HepG2 (cell line): ENCODE measurements at regions not wholly inside any gene's neighbourhood (a gene's known extent, or its start where the extent isn't known, plus 50 kb on each side); places are given as distances from the start of the nearest gene placed in this dataset.
A peak's percentile ranks its signal among the peaks of the same experiment; 100 is the strongest.

Experiments used
- EP300 ChIP-seq, 3 experiments: sonication (generic) in 1 of 3; formaldehyde crosslinking in 1 of 3; IDR thresholded peaks; 2 replicates each; pipeline versions ENCODE4 v1.5.1 to v1.6.1; 2011 to 2020; ENCODE audit warnings: low read depth in 2 of 3, low read length in 2 of 3, borderline replicate concordance in 1 of 3, improper control_type of control experiment in 1 of 3, mild to moderate bottlenecking in 1 of 3, missing genetic modification reagents in 1 of 3, moderate library complexity in 1 of 3
- GATAD2A ChIP-seq: IDR thresholded peaks from 2 replicates; pipeline ENCODE4 v1.6.1; 2016
- KAT8 ChIP-seq: IDR thresholded peaks from 2 replicates; pipeline ENCODE4 v1.6.1; 2016; ENCODE audit warnings: missing genetic modification reagents, missing compliant biosample characterization
- RAD21 ChIP-seq: fragments of 450-650 bp; formaldehyde crosslinking; IDR thresholded peaks from 2 replicates; pipeline ENCODE4 v1.5.0; 2020; ENCODE audit warnings: mild to moderate bottlenecking
- RAD51 ChIP-seq: fragments of 450-650 bp; IDR thresholded peaks from 2 replicates; pipeline ENCODE4 v1.6.1; 2016; ENCODE audit warnings: borderline replicate concordance
- SOX13 ChIP-seq, 3 experiments: fragments of 450-650 bp in 1 of 3; sonication (generic) in 1 of 3; formaldehyde crosslinking in 1 of 3; IDR thresholded peaks in 2 of 3; conservative IDR thresholded peaks in 1 of 3; 2 replicates each; pipeline versions ENCODE4 v1.5.0 to v1.6.1; 2016 to 2020; ENCODE audit warnings: antibody characterized with exemption in 1 of 3, mild to moderate bottlenecking in 1 of 3, missing compliant biosample characterization in 1 of 3, missing genetic modification reagents in 1 of 3, moderate library complexity in 1 of 3
- TOE1 ChIP-seq: sonication (generic); formaldehyde crosslinking; IDR thresholded peaks from 2 replicates; pipeline ENCODE4 v1.4.0; 2020; ENCODE audit warnings: mild to moderate bottlenecking, missing genetic modification reagents
- ZFX ChIP-seq: sonication (generic); formaldehyde crosslinking; IDR thresholded peaks from 2 replicates; pipeline ENCODE4 v1.4.0; 2020; ENCODE audit warnings: mild to moderate bottlenecking, low read depth, missing genetic modification reagents, moderate library complexity
- ZNF17 ChIP-seq: sonication (generic); formaldehyde crosslinking; IDR thresholded peaks from 2 replicates; pipeline ENCODE4 v1.5.0; 2020; ENCODE audit warnings: mild to moderate bottlenecking, missing genetic modification reagents
- ZNF343 ChIP-seq: sonication (generic); formaldehyde crosslinking; IDR thresholded peaks from 2 replicates; pipeline ENCODE4 v1.4.0; 2020; ENCODE audit warnings: mild to moderate bottlenecking, missing genetic modification reagents
- ZNF496 ChIP-seq: sonication (generic); formaldehyde crosslinking; IDR thresholded peaks from 2 replicates; pipeline ENCODE4 v1.8.1; 2023; ENCODE audit warnings: mild to moderate bottlenecking, moderate library complexity, missing genetic modification reagents; ENCODE audit not compliant: insufficient replicate concordance
- ZNF557 ChIP-seq: sonication (generic); formaldehyde crosslinking; IDR thresholded peaks from 2 replicates; pipeline ENCODE4 v1.4.0; 2020; ENCODE audit warnings: missing genetic modification reagents
- ZNF569 ChIP-seq: sonication (generic); formaldehyde crosslinking; IDR thresholded peaks from 2 replicates; pipeline ENCODE4 v1.5.0; 2020; ENCODE audit warnings: mild to moderate bottlenecking, missing genetic modification reagents, moderate library complexity, borderline replicate concordance
- ZNF674 ChIP-seq: sonication (generic); formaldehyde crosslinking; IDR thresholded peaks from 2 replicates; pipeline ENCODE4 v1.5.0; 2020; ENCODE audit warnings: low read depth, mild to moderate bottlenecking, missing genetic modification reagents
- ZNF713 ChIP-seq: sonication (generic); formaldehyde crosslinking; IDR thresholded peaks from 2 replicates; pipeline ENCODE4 v1.4.0; 2020; ENCODE audit warnings: mild to moderate bottlenecking, missing genetic modification reagents
- ZNF781 ChIP-seq: sonication (generic); formaldehyde crosslinking; IDR thresholded peaks from 2 replicates; pipeline ENCODE4 v1.5.1; 2020; ENCODE audit warnings: borderline replicate concordance, mild to moderate bottlenecking, missing genetic modification reagents; ENCODE audit errors: not compliant biosample characterization
- TF ChIP-seq, protein P1 (sequence below): fragments of 450-650 bp; IDR thresholded peaks from 2 replicates; pipeline ENCODE4 v1.6.1; 2016
- TF ChIP-seq, protein P2 (sequence below): sonication (generic); formaldehyde crosslinking; IDR thresholded peaks from 2 replicates; pipeline ENCODE4 v1.4.0; 2020; ENCODE audit warnings: missing genetic modification reagents
- TF ChIP-seq, protein P3 (sequence below): sonication (generic); formaldehyde crosslinking; IDR thresholded peaks from 2 replicates; pipeline ENCODE4 v1.4.0; 2020; ENCODE audit warnings: missing genetic modification reagents
- TF ChIP-seq, protein P4 (sequence below): sonication (generic); formaldehyde crosslinking; IDR thresholded peaks from 2 replicates; pipeline ENCODE4 v1.5.0; 2020; ENCODE audit warnings: mild to moderate bottlenecking, missing genetic modification reagents
- TF ChIP-seq, protein P5 (sequence below): IDR thresholded peaks from 2 replicates; pipeline ENCODE4 v1.6.1; 2016; ENCODE audit warnings: low read depth, borderline replicate concordance
- TF ChIP-seq, protein P6 (sequence below): IDR thresholded peaks from 2 replicates; pipeline ENCODE4 v1.6.1; 2016

DNA sequence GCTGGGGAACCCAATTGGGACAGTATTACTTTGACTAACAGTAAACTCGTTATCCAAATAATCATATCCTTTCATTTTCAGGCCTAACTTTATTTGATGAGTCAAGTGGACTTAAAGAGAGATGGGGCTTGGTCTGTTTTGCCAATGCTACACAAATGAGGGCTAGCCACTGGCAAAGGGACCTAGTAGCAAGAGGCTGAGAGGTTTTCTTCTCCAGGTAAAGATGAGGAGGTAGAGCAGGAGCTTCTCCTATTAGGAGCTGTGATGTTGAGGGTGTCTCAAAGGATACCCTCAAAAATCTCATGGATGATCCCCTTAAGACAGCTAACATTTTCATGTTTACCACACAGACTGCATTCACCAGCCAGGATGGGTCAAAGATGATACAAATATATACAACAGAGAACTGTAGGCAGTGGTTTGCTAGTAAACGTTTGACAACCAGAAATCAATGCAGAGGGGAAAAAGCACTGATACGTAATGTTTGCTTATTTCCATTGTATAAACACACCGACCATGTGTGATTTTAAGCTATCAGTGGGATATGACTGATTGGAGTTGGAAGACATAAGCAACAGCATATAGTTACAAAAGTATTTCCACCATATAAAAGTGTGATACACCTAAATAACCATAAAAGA, 153.3 kb downstream of the IBTK start (continued):
- TF ChIP-seq, protein P1, sequence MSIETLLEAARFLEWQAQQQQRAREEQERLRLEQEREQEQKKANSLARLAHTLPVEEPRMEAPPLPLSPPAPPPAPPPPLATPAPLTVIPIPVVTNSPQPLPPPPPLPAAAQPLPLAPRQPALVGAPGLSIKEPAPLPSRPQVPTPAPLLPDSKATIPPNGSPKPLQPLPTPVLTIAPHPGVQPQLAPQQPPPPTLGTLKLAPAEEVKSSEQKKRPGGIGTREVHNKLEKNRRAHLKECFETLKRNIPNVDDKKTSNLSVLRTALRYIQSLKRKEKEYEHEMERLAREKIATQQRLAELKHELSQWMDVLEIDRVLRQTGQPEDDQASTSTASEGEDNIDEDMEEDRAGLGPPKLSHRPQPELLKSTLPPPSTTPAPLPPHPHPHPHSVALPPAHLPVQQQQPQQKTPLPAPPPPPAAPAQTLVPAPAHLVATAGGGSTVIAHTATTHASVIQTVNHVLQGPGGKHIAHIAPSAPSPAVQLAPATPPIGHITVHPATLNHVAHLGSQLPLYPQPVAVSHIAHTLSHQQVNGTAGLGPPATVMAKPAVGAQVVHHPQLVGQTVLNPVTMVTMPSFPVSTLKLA = peak; percentile 52
- TF ChIP-seq ZNF781 (CRISPR knock-in tag) = no peak
- TF ChIP-seq ZNF17 (CRISPR knock-in tag) = no peak
- TF ChIP-seq, protein P2, sequence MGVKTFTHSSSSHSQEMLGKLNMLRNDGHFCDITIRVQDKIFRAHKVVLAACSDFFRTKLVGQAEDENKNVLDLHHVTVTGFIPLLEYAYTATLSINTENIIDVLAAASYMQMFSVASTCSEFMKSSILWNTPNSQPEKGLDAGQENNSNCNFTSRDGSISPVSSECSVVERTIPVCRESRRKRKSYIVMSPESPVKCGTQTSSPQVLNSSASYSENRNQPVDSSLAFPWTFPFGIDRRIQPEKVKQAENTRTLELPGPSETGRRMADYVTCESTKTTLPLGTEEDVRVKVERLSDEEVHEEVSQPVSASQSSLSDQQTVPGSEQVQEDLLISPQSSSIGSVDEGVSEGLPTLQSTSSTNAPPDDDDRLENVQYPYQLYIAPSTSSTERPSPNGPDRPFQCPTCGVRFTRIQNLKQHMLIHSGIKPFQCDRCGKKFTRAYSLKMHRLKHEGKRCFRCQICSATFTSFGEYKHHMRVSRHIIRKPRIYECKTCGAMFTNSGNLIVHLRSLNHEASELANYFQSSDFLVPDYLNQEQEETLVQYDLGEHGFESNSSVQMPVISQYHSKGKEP (CRISPR knock-in tag) = no peak
- no peak for TF ChIP-seq ZNF713
- TF ChIP-seq KAT8 = no peak
- TF ChIP-seq, protein P3, sequence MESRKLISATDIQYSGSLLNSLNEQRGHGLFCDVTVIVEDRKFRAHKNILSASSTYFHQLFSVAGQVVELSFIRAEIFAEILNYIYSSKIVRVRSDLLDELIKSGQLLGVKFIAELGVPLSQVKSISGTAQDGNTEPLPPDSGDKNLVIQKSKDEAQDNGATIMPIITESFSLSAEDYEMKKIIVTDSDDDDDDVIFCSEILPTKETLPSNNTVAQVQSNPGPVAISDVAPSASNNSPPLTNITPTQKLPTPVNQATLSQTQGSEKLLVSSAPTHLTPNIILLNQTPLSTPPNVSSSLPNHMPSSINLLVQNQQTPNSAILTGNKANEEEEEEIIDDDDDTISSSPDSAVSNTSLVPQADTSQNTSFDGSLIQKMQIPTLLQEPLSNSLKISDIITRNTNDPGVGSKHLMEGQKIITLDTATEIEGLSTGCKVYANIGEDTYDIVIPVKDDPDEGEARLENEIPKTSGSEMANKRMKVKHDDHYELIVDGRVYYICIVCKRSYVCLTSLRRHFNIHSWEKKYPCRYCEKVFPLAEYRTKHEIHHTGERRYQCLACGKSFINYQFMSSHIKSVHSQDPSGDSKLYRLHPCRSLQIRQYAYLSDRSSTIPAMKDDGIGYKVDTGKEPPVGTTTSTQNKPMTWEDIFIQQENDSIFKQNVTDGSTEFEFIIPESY (CRISPR knock-in tag) = no peak
- no peak for TF ChIP-seq ZNF674 (CRISPR knock-in tag)
- 0 out of 2 replicates have a peak, but pooled peaks have one; percentile 48 for TF ChIP-seq TOE1 (CRISPR knock-in tag)
- no peak for TF ChIP-seq ZNF569
- no peak for TF ChIP-seq RAD51
- TF ChIP-seq SOX13 (IDR thresholded peaks at IDR 0.05) = no peak; the same call in 1 of the 2 replicates
- TF ChIP-seq SOX13 (CRISPR knock-in tag; conservative IDR thresholded peaks at IDR 0.05 in 1 of 2, IDR thresholded peaks at IDR 0.05 in 1 of 2) = peak in 1 of 2 experiments; percentile 87; a peak in 2 of 4 replicates
- TF ChIP-seq GATAD2A (CRISPR knock-in tag) = peak; percentile 96
- no peak for TF ChIP-seq ZNF496
- TF ChIP-seq, protein P4, sequence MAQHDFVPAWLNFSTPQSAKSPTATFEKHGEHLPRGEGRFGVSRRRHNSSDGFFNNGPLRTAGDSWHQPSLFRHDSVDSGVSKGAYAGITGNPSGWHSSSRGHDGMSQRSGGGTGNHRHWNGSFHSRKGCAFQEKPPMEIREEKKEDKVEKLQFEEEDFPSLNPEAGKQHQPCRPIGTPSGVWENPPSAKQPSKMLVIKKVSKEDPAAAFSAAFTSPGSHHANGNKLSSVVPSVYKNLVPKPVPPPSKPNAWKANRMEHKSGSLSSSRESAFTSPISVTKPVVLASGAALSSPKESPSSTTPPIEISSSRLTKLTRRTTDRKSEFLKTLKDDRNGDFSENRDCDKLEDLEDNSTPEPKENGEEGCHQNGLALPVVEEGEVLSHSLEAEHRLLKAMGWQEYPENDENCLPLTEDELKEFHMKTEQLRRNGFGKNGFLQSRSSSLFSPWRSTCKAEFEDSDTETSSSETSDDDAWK (CRISPR knock-in tag) = no peak
- TF ChIP-seq, protein P5, sequence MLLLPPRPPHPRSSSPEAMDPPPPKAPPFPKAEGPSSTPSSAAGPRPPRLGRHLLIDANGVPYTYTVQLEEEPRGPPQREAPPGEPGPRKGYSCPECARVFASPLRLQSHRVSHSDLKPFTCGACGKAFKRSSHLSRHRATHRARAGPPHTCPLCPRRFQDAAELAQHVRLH (CRISPR knock-in tag) = no peak
- TF ChIP-seq, protein P6, sequence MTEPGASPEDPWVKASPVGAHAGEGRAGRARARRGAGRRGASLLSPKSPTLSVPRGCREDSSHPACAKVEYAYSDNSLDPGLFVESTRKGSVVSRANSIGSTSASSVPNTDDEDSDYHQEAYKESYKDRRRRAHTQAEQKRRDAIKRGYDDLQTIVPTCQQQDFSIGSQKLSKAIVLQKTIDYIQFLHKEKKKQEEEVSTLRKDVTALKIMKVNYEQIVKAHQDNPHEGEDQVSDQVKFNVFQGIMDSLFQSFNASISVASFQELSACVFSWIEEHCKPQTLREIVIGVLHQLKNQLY (CRISPR knock-in tag) = peak; percentile 62; the same call in 1 of the 2 replicates
- TF ChIP-seq ZFX (CRISPR knock-in tag) = no peak
- no peak for TF ChIP-seq RAD21 (CRISPR knock-in tag)
- TF ChIP-seq ZNF557 (CRISPR knock-in tag) = no peak
- TF ChIP-seq EP300 (IDR thresholded peaks at IDR 0.05; ENCODE audit: low read depth in 2 of 2, low read length in 2 of 2) = peak in 1 of 2 experiments; percentile 89; a peak in 2 of 4 replicates
- TF ChIP-seq EP300 (CRISPR knock-in tag; IDR thresholded peaks at IDR 0.05; ENCODE audit: borderline replicate concordance) = peak; percentile 58; the same call in 1 of the 2 replicates
- no peak for TF ChIP-seq ZNF343 (CRISPR knock-in tag)
